ENCODE measurements at regions not wholly inside any gene's neighbourhood (a gene's known extent, or its start where the extent isn't known, plus 50 kb on each side); places are given as distances from the start of the nearest gene placed in this dataset.

GRCh38 chr1:55814967-55815366, 599.8 kb upstream of the USP24 start:
- Histone ChIP-seq H3K4me3 (replicated peaks; ENCODE audit: insufficient read depth, low read length) (no peak overlapping the region), H3K27ac (replicated peaks) (no peak overlapping the region), H3K27me3 (ENCODE audit: insufficient read depth, poor library complexity, severe bottlenecking) (no peaks in the 10 kb centered on the region)
- TF ChIP-seq, protein P1, sequence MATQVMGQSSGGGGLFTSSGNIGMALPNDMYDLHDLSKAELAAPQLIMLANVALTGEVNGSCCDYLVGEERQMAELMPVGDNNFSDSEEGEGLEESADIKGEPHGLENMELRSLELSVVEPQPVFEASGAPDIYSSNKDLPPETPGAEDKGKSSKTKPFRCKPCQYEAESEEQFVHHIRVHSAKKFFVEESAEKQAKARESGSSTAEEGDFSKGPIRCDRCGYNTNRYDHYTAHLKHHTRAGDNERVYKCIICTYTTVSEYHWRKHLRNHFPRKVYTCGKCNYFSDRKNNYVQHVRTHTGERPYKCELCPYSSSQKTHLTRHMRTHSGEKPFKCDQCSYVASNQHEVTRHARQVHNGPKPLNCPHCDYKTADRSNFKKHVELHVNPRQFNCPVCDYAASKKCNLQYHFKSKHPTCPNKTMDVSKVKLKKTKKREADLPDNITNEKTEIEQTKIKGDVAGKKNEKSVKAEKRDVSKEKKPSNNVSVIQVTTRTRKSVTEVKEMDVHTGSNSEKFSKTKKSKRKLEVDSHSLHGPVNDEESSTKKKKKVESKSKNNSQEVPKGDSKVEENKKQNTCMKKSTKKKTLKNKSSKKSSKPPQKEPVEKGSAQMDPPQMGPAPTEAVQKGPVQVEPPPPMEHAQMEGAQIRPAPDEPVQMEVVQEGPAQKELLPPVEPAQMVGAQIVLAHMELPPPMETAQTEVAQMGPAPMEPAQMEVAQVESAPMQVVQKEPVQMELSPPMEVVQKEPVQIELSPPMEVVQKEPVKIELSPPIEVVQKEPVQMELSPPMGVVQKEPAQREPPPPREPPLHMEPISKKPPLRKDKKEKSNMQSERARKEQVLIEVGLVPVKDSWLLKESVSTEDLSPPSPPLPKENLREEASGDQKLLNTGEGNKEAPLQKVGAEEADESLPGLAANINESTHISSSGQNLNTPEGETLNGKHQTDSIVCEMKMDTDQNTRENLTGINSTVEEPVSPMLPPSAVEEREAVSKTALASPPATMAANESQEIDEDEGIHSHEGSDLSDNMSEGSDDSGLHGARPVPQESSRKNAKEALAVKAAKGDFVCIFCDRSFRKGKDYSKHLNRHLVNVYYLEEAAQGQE (IDR thresholded peaks at IDR 0.05; ENCODE audit: insufficient replicate concordance, low read depth): no peak
- TF ChIP-seq POLR2AphosphoS5 (IDR thresholded peaks at IDR 0.05; ENCODE audit: low read depth): no peak
- no peak for TF ChIP-seq SPI1 (IDR thresholded peaks at IDR 0.05; ENCODE audit: borderline replicate concordance, low read depth)
- no peak for TF ChIP-seq CTCF (IDR thresholded peaks at IDR 0.05; ENCODE audit: insufficient read depth, low read length)
- no peak for TF ChIP-seq GABPA (IDR thresholded peaks at IDR 0.05; ENCODE audit: low read depth)
- DNase-seq (ENCODE audit: low read depth in 1 of 2, low spot score in 1 of 2): no peak

GRCh38 chr1:55813618-55814017, 598.5 kb upstream of the USP24 start:
- Histone ChIP-seq H3K4me3 (replicated peaks; ENCODE audit: insufficient read depth, low read length) (no peak overlapping the region), H3K27me3 (ENCODE audit: insufficient read depth, poor library complexity, severe bottlenecking) (no peaks in the 10 kb centered on the region), H3K27ac (replicated peaks) (no peak overlapping the region)
- TF ChIP-seq POLR2AphosphoS5 (IDR thresholded peaks at IDR 0.05; ENCODE audit: low read depth) (no peak), CTCF (IDR thresholded peaks at IDR 0.05; ENCODE audit: insufficient read depth, low read length) (no peak), SPI1 (IDR thresholded peaks at IDR 0.05; ENCODE audit: borderline replicate concordance, low read depth) (no peak), GABPA (IDR thresholded peaks at IDR 0.05; ENCODE audit: low read depth) (no peak)
- TF ChIP-seq, protein P1 (IDR thresholded peaks at IDR 0.05; ENCODE audit: insufficient replicate concordance, low read depth): no peak
- DNase-seq (ENCODE audit: low read depth in 1 of 2, low spot score in 1 of 2): no peak

GRCh38 chr1:55812281-55812680, 597.1 kb upstream of the USP24 start:
- H3K27me3 ChIP-seq (ENCODE audit: insufficient read depth, poor library complexity, severe bottlenecking): no peaks in the 10 kb centered on the region
- TF ChIP-seq POLR2AphosphoS5 (IDR thresholded peaks at IDR 0.05; ENCODE audit: low read depth): no peak
- no peak for TF ChIP-seq GABPA (IDR thresholded peaks at IDR 0.05; ENCODE audit: low read depth)
- TF ChIP-seq SPI1 (IDR thresholded peaks at IDR 0.05; ENCODE audit: borderline replicate concordance, low read depth): no peak
- TF ChIP-seq CTCF (IDR thresholded peaks at IDR 0.05; ENCODE audit: insufficient read depth, low read length): no peak
- TF ChIP-seq, protein P1 (IDR thresholded peaks at IDR 0.05; ENCODE audit: insufficient replicate concordance, low read depth): no peak
- no peak for DNase-seq (ENCODE audit: low read depth in 1 of 2, low spot score in 1 of 2)
- no peak overlapping the region for H3K27ac ChIP-seq (replicated peaks)
- H3K4me3 ChIP-seq (replicated peaks; ENCODE audit: insufficient read depth, low read length): no peak overlapping the region
